Activated CD8-positive, alpha-beta memory T cell treated with anti-CD3 and anti-CD28 coated beads for 48 hours (primary cell): ENCODE measurements at regions not wholly inside any gene's neighbourhood (a gene's known extent, or its start where the extent isn't known, plus 50 kb on each side); places are given as distances from the start of the nearest gene placed in this dataset.

ENCODE experiments used
- DNase-seq, 3 experiments: peaks; one replicate each; pipeline ENCODE4 v3.0.0-alpha.2; 2020; ENCODE audit warnings: low read depth in 2 of 3, low spot score in 2 of 3

DNA sequence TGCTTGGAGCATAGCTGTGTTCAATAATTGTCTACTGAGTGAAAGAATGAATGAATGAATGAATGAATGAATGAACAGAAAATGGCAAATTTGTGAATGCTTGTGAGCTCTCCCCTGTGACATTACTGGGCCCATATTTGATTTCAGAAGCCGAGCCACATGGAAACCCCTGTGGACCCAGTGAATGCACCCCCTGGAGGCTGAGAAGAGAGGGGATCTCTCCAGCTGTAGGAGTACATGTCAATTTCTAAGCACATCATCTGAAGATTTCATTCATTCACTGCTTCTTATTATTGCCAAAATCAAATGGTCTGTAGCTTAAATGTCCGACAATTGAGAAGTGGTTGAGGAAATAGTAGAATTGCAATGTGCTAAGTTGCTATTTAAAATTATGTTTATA lies 58.3 kb upstream of the DOCK1 start:
- DNase-seq: no peak

DNA sequence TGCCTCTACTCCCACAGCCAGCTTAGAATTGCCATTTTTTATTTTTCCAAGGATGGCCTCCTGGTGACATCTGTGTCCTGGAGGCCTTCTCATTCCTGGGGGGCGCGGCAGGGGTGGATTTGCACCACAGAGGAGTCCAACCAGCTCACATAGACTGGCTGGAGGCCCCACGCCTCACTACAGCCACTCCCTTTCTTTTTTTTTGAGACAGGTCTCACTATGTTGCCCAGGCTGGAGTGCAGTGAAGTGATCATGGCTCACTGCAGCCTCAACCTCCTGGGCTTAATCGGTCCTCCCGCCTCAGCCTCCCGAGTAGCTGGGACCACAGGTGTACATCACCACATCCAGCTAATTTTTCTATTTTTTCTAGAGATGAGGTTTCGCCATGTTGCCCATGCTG lies 57.6 kb upstream of the DOCK1 start:
- no peak for DNase-seq

DNA sequence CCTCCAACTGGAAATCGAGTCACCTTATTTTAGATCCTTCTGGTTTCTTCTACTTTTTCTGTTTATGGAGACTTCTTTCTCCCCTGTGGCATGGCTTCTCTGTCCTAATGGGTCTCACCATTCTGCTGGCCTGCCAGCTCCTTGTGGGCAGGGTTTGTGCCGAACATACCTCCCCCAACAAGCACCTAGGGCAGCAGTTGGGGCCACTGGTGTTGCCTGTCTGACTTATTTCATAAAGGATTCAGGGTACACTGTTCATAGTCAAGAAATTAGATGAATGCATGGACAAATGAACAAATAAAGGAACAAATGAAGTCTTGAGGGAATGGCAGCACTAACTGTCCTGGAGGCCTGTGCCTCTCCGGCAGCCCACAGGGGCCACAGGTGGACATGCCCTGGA lies 55.6 kb upstream of the DOCK1 start:
- DNase-seq: no peak

- no peak for DNase-seq
Observed at GRCh38 chr10:126851414-126852108, 53.7 kb upstream of the DOCK1 start.

DNA sequence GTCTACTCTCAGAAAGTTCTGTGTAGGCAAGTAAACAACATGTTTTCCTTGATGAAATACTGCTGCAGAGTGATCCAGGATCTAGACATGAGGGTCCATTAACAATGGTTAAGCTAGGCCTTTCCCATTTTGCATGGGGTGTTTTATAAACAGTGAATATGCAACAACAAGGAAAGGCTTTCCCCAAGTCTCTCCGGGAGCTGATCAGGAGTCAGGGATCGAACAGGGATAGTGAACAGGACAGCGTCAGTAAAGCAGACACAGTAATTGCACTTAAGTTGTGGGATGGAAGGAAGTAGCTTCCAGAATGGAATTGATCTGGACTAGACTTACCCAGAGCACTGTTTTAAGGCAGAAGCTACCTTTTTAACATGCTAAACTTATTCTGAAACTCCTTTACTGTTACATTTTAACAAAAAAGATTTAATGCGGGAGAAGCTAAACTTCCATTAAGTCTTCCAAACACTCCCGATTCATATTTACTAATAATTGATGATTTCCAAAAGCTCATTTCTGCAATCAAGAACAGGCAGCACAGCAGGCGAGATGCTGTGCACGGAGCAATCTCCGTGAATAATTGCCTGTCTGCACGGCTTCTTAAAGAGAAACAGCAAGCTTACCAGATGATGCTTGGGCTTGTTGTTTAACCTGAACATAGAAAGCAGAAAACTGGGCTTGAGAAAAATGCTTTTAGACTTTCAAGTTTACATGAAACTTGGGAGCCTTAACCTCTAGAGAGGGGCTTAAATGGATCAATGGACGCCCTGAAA lies 50.3 kb upstream of the DOCK1 start:
- DNase-seq: no peak
